ENCODE measurements at regions not wholly inside any gene's neighbourhood (a gene's known extent, or its start where the extent isn't known, plus 50 kb on each side); places are given as distances from the start of the nearest gene placed in this dataset.

- H3K4me3 ChIP-seq (ENCODE audit: low read depth, low read length) = no peak overlapping the region
- POLR2A ChIA-PET = no interaction called here
- CTCF ChIA-PET = interaction anchor here (1.0 kb wide), 1 partner anchor 16 kb away, joined by 3 read pairs; no protein-coding TSS in a partner anchor
- TF ChIP-seq CTCF (IDR thresholded peaks at IDR 0.05; ENCODE audit: insufficient read depth, low read length, missing control alignments) = no peak
- DNase-seq (ENCODE audit: low read depth, low spot score) = no peak
Measured at GRCh38 chr2:173770947-173771678, 194.1 kb downstream of the SP3 start.

- POLR2A ChIA-PET = no interaction called here
- no peak for DNase-seq (ENCODE audit: low read depth, low spot score)
- no peak for TF ChIP-seq CTCF (IDR thresholded peaks at IDR 0.05; ENCODE audit: insufficient read depth, low read length, missing control alignments)
- CTCF ChIA-PET = no interaction called here
- H3K4me3 ChIP-seq (ENCODE audit: low read depth, low read length) = no peak overlapping the region
Measured at GRCh38 chr2:173772205-173772604, 193.0 kb downstream of the SP3 start.

- ChIA-PET POLR2A (no interaction called here), CTCF (no interaction called here)
- no peak for TF ChIP-seq CTCF (IDR thresholded peaks at IDR 0.05; ENCODE audit: insufficient read depth, low read length, missing control alignments)
- no peak for DNase-seq (ENCODE audit: low read depth, low spot score)
- H3K4me3 ChIP-seq (ENCODE audit: low read depth, low read length) = no peak overlapping the region
Measured at GRCh38 chr2:173773076-173773475, 192.1 kb downstream of the SP3 start.

- POLR2A ChIA-PET = no interaction called here
- no peak overlapping the region for H3K4me3 ChIP-seq (ENCODE audit: low read depth, low read length)
- DNase-seq (ENCODE audit: low read depth, low spot score) = no peak
- CTCF ChIA-PET = no interaction called here
- TF ChIP-seq CTCF (IDR thresholded peaks at IDR 0.05; ENCODE audit: insufficient read depth, low read length, missing control alignments) = no peak
Measured at GRCh38 chr2:173775440-173775839, 189.7 kb downstream of the SP3 start.

GRCh38 chr2:173782681-173783080 is 182.5 kb downstream of the SP3 start:
- no peak overlapping the region for H3K4me3 ChIP-seq (ENCODE audit: low read depth, low read length)
- CTCF ChIA-PET = no interaction called here
- no peak for DNase-seq (ENCODE audit: low read depth, low spot score)
- no peak for TF ChIP-seq CTCF (IDR thresholded peaks at IDR 0.05; ENCODE audit: insufficient read depth, low read length, missing control alignments)
- POLR2A ChIA-PET = no interaction called here

GRCh38 chr2:173783382-173783781 is 181.8 kb downstream of the SP3 start:
- CTCF ChIA-PET = no interaction called here
- DNase-seq (ENCODE audit: low read depth, low spot score) = no peak
- POLR2A ChIA-PET = no interaction called here
- no peak overlapping the region for H3K4me3 ChIP-seq (ENCODE audit: low read depth, low read length)
- TF ChIP-seq CTCF (IDR thresholded peaks at IDR 0.05; ENCODE audit: insufficient read depth, low read length, missing control alignments) = no peak

Data from AG04449 (cell line).